H1 (cell line): ENCODE measurements at regions not wholly inside any gene's neighbourhood (a gene's known extent, or its start where the extent isn't known, plus 50 kb on each side); places are given as distances from the start of the nearest gene placed in this dataset.

ENCODE experiments used
- CTCF ChIA-PET: fragments of 300-600 bp; sonication (Branson Sonifier 250); formaldehyde crosslinking; loops from one replicate; lab custom pipeline; 2021; ENCODE audit not compliant: partially characterized antibody; lab: Charles Lee
- POLR2A ChIA-PET: fragments of 300-600 bp; sonication (Branson Sonifier 250); formaldehyde crosslinking; loops from one replicate; lab custom pipeline; 2021; ENCODE audit warnings: inconsistent platforms; ENCODE audit not compliant: partially characterized antibody; lab: Charles Lee
- DNase-seq, 2 experiments: peaks; one replicate each; pipeline versions ENCODE4 v3.0.0 to v3.0.0-alpha.2; 2010 to 2022; ENCODE audit warnings: low spot score in 2 of 2, low read depth in 1 of 2, mixed read lengths in 1 of 2
- FAIRE-seq: peaks from 2 replicates; lab custom pipeline; 2011; peaks lifted over from hg19 to GRCh38; lab: Jason Lieb, UNC
- H2AFZ ChIP-seq: 2 replicates; pipeline ENCODE4 v1.8.1; 2012; ENCODE audit warnings: low read length, inconsistent platforms
- H2AK5ac ChIP-seq: 2 replicates; pipeline ENCODE4 v1.6.1; 2013; ENCODE audit warnings: low read depth, low read length
- H2BK120ac ChIP-seq: replicated peaks from 2 replicates; pipeline ENCODE3; 2013; ENCODE audit warnings: low read depth, low read length, inconsistent platforms
- H2BK12ac ChIP-seq: 2 replicates; pipeline ENCODE4 v1.6.1; 2013; ENCODE audit warnings: low read depth, low read length
- H2BK15ac ChIP-seq: 2 replicates; pipeline ENCODE4 v1.6.1; 2013; ENCODE audit warnings: low read length
- H2BK20ac ChIP-seq: 2 replicates; pipeline ENCODE4 v1.6.1; 2013; ENCODE audit warnings: low read length
- H2BK5ac ChIP-seq: 2 replicates; pipeline ENCODE4 v1.6.1; 2013; ENCODE audit warnings: low read depth, low read length
- H3K14ac ChIP-seq: 2 replicates; pipeline ENCODE4 v1.6.1; 2013; ENCODE audit warnings: inconsistent platforms; ENCODE audit not compliant: insufficient read length
- H3K18ac ChIP-seq: 2 replicates; pipeline ENCODE4 v1.6.1; 2013; ENCODE audit warnings: low read length; ENCODE audit errors: extremely low read depth
- H3K23ac ChIP-seq: 2 replicates; pipeline ENCODE4 v1.6.1; 2013; ENCODE audit warnings: inconsistent platforms; ENCODE audit not compliant: insufficient read length
- H3K23me2 ChIP-seq: 2 replicates; pipeline ENCODE4 v1.6.1; 2013; ENCODE audit warnings: low read depth, low read length
- H3K27ac ChIP-seq: 2 replicates; pipeline ENCODE4 v1.6.1; 2011; ENCODE audit warnings: low read depth, low read length, inconsistent platforms
- H3K27me3 ChIP-seq, 4 experiments: replicated peaks in 1 of 4; 1 replicate in 1 of 4; 2 replicates in 3 of 4; pipeline versions ENCODE4 v1.6.1 to v1.8.1; 2011 to 2013; ENCODE audit warnings: low read length in 3 of 4, mild to moderate bottlenecking in 3 of 4, inconsistent platforms in 2 of 4, mixed read lengths in 2 of 4, moderate library complexity in 1 of 4; ENCODE audit not compliant: control insufficient read depth in 3 of 4, insufficient read depth in 3 of 4; ENCODE audit errors: extremely low read depth in 1 of 4
- H3K36me3 ChIP-seq, 4 experiments: 2 replicates each; pipeline versions ENCODE4 v1.6.1 to v1.8.1; 2011 to 2013; ENCODE audit warnings: mild to moderate bottlenecking in 4 of 4, low read length in 3 of 4, moderate library complexity in 2 of 4, control low read depth in 1 of 4, inconsistent platforms in 1 of 4; ENCODE audit not compliant: insufficient read depth in 4 of 4, control insufficient read depth in 2 of 4
- H3K4ac ChIP-seq: replicated peaks from 2 replicates; pipeline ENCODE3; 2013; ENCODE audit warnings: low read length, low read depth, mixed read lengths, inconsistent platforms; ENCODE audit not compliant: insufficient read length
- H3K4me1 ChIP-seq, 4 experiments: replicated peaks in 1 of 4; 1 replicate in 1 of 4; 2 replicates in 3 of 4; pipeline versions ENCODE4 v1.6.1 to v1.8.1; 2011 to 2013; ENCODE audit warnings: low read length in 3 of 4, inconsistent platforms in 2 of 4, mixed read lengths in 1 of 4; ENCODE audit not compliant: insufficient read depth in 4 of 4, control insufficient read depth in 3 of 4
- H3K4me2 ChIP-seq, 2 experiments: 2 replicates each; pipeline versions ENCODE4 v1.6.1 to v1.8.1; 2011 to 2013; ENCODE audit warnings: low read depth in 2 of 2, low read length in 2 of 2, control low read depth in 1 of 2, inconsistent platforms in 1 of 2, mild to moderate bottlenecking in 1 of 2; ENCODE audit not compliant: insufficient read depth in 1 of 2
- H3K4me3 ChIP-seq, 4 experiments: fragments of 200-600, 300-600 bp in 1 of 4; sonication (generic), shearing (Covaris generic), sonication (Bioruptor Twin) in 1 of 4; 2 replicates each; pipeline versions ENCODE4 v1.5.1 to v1.8.1; 2011 to 2016; ENCODE audit warnings: low read length in 4 of 4, low read depth in 3 of 4, control low read depth in 2 of 4, inconsistent platforms in 2 of 4, mild to moderate bottlenecking in 2 of 4, mixed read lengths in 1 of 4, moderate library complexity in 1 of 4; ENCODE audit not compliant: insufficient read depth in 2 of 4; ENCODE audit errors: extremely low read depth in 1 of 4
- H3K56ac ChIP-seq: replicated peaks from 2 replicates; pipeline ENCODE3; 2013; ENCODE audit warnings: low read depth, mild to moderate bottlenecking, mixed read lengths, low read length, inconsistent platforms; ENCODE audit not compliant: insufficient read length
- H3K79me1 ChIP-seq: 2 replicates; pipeline ENCODE4 v1.6.1; 2013; ENCODE audit warnings: low read depth, low read length, control low read depth
- H3K79me2 ChIP-seq, 2 experiments: 2 replicates each; pipeline versions ENCODE4 v1.6.1 to v1.8.1; 2012 to 2013; ENCODE audit warnings: low read length in 2 of 2, mild to moderate bottlenecking in 2 of 2, inconsistent platforms in 1 of 2; ENCODE audit not compliant: insufficient read depth in 2 of 2, control insufficient read depth in 1 of 2
- H3K9ac ChIP-seq, 4 experiments: replicated peaks in 1 of 4; 1 replicate in 1 of 4; 2 replicates in 3 of 4; pipeline versions ENCODE4 v1.6.1 to v1.8.1; 2011 to 2013; ENCODE audit warnings: low read depth in 3 of 4, low read length in 3 of 4, control low read depth in 2 of 4, mild to moderate bottlenecking in 2 of 4, moderate library complexity in 2 of 4, inconsistent platforms in 1 of 4; ENCODE audit errors: extremely low read depth in 1 of 4
- H3K9me3 ChIP-seq, 2 experiments: 2 replicates each; pipeline versions ENCODE4 v1.6.1 to v1.8.1; 2012 to 2013; ENCODE audit warnings: mild to moderate bottlenecking in 2 of 2, moderate library complexity in 2 of 2, control low read depth in 1 of 2, inconsistent platforms in 1 of 2, low read depth in 1 of 2, low read length in 1 of 2, mixed read lengths in 1 of 2; ENCODE audit not compliant: insufficient read depth in 2 of 2
- H4K20me1 ChIP-seq, 2 experiments: replicated peaks in 1 of 2; 2 replicates each; pipeline versions ENCODE3 to v1.8.1; 2011 to 2013; ENCODE audit warnings: inconsistent platforms in 2 of 2, low read length in 2 of 2, mild to moderate bottlenecking in 1 of 2; ENCODE audit not compliant: insufficient read depth in 2 of 2, control insufficient read depth in 1 of 2
- H4K5ac ChIP-seq: 2 replicates; pipeline ENCODE4 v1.6.1; 2013; ENCODE audit warnings: low read length, low read depth, mixed read lengths, inconsistent platforms; ENCODE audit not compliant: insufficient read length
- H4K8ac ChIP-seq: 2 replicates; pipeline ENCODE4 v1.8.0; 2013; ENCODE audit warnings: mild to moderate bottlenecking, moderate library complexity, low read length, inconsistent platforms; ENCODE audit not compliant: insufficient read depth; ENCODE audit errors: extremely low read depth
- H4K91ac ChIP-seq: replicated peaks from 2 replicates; pipeline ENCODE3; 2013; ENCODE audit warnings: low read length, mixed read lengths, inconsistent platforms; ENCODE audit not compliant: insufficient read length
- CBX8 ChIP-seq: fragments of 300-800, 300-1000 bp; sonication (generic); IDR thresholded peaks from 2 replicates; pipeline ENCODE4 v1.7.1; 2016; ENCODE audit warnings: low read depth, low read length, borderline replicate concordance
- CEBPB ChIP-seq: IDR thresholded peaks from 2 replicates; pipeline ENCODE4 v1.6.1; 2012; ENCODE audit warnings: low read depth, low read length
- CHD1 ChIP-seq: IDR thresholded peaks from 2 replicates; pipeline ENCODE4 v1.6.1; 2012; ENCODE audit warnings: low read depth, low read length, improper control_type of control experiment
- CTCF ChIP-seq, 3 experiments: IDR thresholded peaks; 1 replicate in 2 of 3; 2 replicates in 1 of 3; pipeline versions ENCODE4 v1.5.1 to v1.6.1; 2011; ENCODE audit warnings: low read length in 3 of 3, mild to moderate bottlenecking in 3 of 3, inconsistent platforms in 2 of 3, low read depth in 1 of 3, moderate library complexity in 1 of 3; ENCODE audit not compliant: insufficient read depth in 1 of 3; ENCODE audit errors: control extremely low read depth in 1 of 3
- SAP30 ChIP-seq: fragments of 300-600 bp; sonication (generic); IDR thresholded peaks from 2 replicates; pipeline ENCODE4 v1.7.1; 2012; ENCODE audit warnings: low read length, moderate library complexity, mild to moderate bottlenecking, inconsistent platforms; ENCODE audit not compliant: insufficient read depth, insufficient replicate concordance
- WGBS, 2 experiments: shearing (Covaris generic) in 1 of 2; methylation state at CpG; one replicate each; pipeline versions ENCODE4 v1.1.6 to v1.1.7; 2013 to 2015; ENCODE audit warnings: low lambda C conversion rate in 2 of 2, mixed read lengths in 2 of 2, inconsistent platforms in 1 of 2, low coverage in 1 of 2, missing lambda C conversion rate in 1 of 2; ENCODE audit not compliant: insufficient replicate concordance in 2 of 2, insufficient coverage in 1 of 2, insufficient read length in 1 of 2; ENCODE audit errors: extremely low coverage in 1 of 2, missing lambda C conversion rate in 1 of 2; 5-methylcytosine and 5-hydroxymethylcytosine counted together

DNA sequence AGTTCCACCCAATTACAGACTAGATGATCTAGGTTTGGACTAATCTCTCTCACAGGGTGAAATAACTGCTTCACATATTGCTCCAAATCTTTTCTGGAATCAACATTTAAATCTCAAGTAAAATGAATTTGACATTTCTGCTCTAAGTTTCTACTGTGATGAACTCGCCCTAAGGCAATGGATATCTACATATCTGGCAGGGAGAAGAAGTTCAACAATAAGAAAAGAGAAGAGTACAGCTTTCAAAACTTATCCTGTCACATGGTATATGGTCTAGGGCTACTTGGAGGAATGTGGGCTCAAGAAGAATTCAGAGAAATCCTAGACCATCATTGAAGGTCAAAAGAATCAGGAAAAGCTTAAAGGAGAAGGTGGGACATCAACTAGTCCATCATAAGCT is 440.2 kb downstream of the MBD2 start:
- ChIA-PET POLR2A (no interaction called here), CTCF (no interaction called here)
- Histone ChIP-seq H3K36me3 (no peaks in the 10 kb centered on the region), H2BK5ac (no peak overlapping the region), H3K4me1 (no peaks in the 10 kb centered on the region), H3K9me3 (no peaks in the 10 kb centered on the region), H3K23ac (no peak overlapping the region), H3K9ac (no peak overlapping the region), H3K18ac (no peak overlapping the region), H3K23me2 (no peaks in the 10 kb centered on the region), H3K27ac (no peak overlapping the region), H4K8ac (no peak overlapping the region), H2BK120ac (no peak overlapping the region), H3K4ac (no peak overlapping the region), H3K79me1 (no peaks in the 10 kb centered on the region), H3K14ac (no peak overlapping the region), H3K4me2 (no peak overlapping the region), H3K4me3 (no peak overlapping the region), H2BK15ac (no peak overlapping the region), H4K20me1 (no peaks in the 10 kb centered on the region), H3K27me3 (no peaks in the 10 kb centered on the region), H2AK5ac (no peak overlapping the region), H3K56ac (no peak overlapping the region), H3K79me2 (no peaks in the 10 kb centered on the region), H2AFZ (no peak overlapping the region), H4K5ac (no peak overlapping the region), H2BK20ac (no peak overlapping the region), H4K91ac (no peak overlapping the region), H2BK12ac (no peak overlapping the region)
- DNase-seq, result no peak
- TF ChIP-seq SAP30 (no peak), CTCF (IDR thresholded peaks at IDR 0.05; ENCODE audit: control extremely low read depth in 1 of 3, insufficient read depth in 1 of 3, low read depth in 1 of 3, low read length in 3 of 3) (no peak), CBX8 (no peak), CEBPB (no peak), CHD1 (no peak)
- no peak for FAIRE-seq
- 93% methylated on average over 1 of the region's 1 CpG; no CpG with 5 or more reads in 1 of the 2 experiments for WGBS, 2 experiments
